ENCODE measurements at regions not wholly inside any gene's neighbourhood (a gene's known extent, or its start where the extent isn't known, plus 50 kb on each side); places are given as distances from the start of the nearest gene placed in this dataset.
"Not testable (repeated sequence)": the region's sequence is repeated elsewhere in the genome, so short reads cannot be mapped to it uniquely, and the experiment has no call there.

DNA sequence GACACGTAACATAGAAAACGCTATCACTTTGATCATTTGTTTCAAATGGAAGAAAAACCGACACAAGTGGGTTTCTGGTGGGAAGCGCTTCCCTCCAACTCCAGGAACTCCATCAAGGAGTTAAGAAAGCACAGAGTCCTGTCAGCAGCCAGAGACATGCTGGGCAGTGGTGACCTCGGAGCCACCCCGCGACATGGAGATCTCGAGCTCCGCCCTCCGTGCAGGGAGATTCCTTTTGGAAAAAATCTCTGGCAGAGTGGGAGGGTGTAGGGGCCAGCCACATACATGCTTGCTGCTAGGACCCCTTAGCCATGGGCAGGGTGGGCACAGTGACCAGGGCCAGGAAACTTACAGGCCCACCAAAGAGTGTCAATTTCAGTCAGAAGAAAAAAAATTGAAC lies 138.9 kb downstream of the GPCPD1 start:
- TF ChIP-seq CTCF (IDR thresholded peaks at IDR 0.05; ENCODE audit: low read depth, low read length, poor library complexity, severe bottlenecking); EZH2phosphoT487 (IDR thresholded peaks at IDR 0.05; ENCODE audit: borderline replicate concordance, low read length): not testable (repeated sequence)
